SK-N-SH treated with all-trans-retinoic acid at 6 μM for 48 hours (cell line): ENCODE measurements at regions not wholly inside any gene's neighbourhood (a gene's known extent, or its start where the extent isn't known, plus 50 kb on each side); places are given as distances from the start of the nearest gene placed in this dataset.

Source experiments
- ATAC-seq: fragments of 200-7000 bp; cut with Tn5 transposase; 3 replicates; pipeline ENCODE4 v1.9.1; 2020; ENCODE audit warnings: mild to moderate bottlenecking, moderate library complexity
- ARNTL ChIP-seq: fragments of 450-650 bp; formaldehyde crosslinking; IDR thresholded peaks from 2 replicates; pipeline ENCODE4 v1.5.0; 2020; ENCODE audit warnings: low read depth, mild to moderate bottlenecking, moderate library complexity, borderline replicate concordance
- BACH2 ChIP-seq: fragments of 250-450 bp; sonication (Bioruptor Pico); IDR thresholded peaks from 2 replicates; pipeline ENCODE4 v1.9.0; 2021; ENCODE audit warnings: mild to moderate bottlenecking, borderline replicate concordance
- CSDC2 ChIP-seq: fragments of 250-450 bp; sonication (Bioruptor Pico); IDR thresholded peaks from 2 replicates; pipeline ENCODE4 v1.5.0; 2020; ENCODE audit warnings: mild to moderate bottlenecking, moderate library complexity
- ESRRG ChIP-seq: fragments of 250-450 bp; sonication (Bioruptor Pico); IDR thresholded peaks from 2 replicates; pipeline ENCODE4 v1.6.1; 2021; ENCODE audit warnings: mild to moderate bottlenecking
- GLIS3 ChIP-seq: fragments of 250-450 bp; sonication (Bioruptor Pico); IDR thresholded peaks from 2 replicates; pipeline ENCODE4 v1.5.0; 2020; ENCODE audit warnings: mild to moderate bottlenecking, moderate library complexity
- ISL1 ChIP-seq: fragments of 250-450 bp; sonication (Bioruptor Pico); IDR thresholded peaks from 2 replicates; pipeline ENCODE4 v2.1.2; 2022; ENCODE audit warnings: mild to moderate bottlenecking, moderate library complexity
- OSR1 ChIP-seq: fragments of 250-450 bp; sonication (Bioruptor Pico); IDR thresholded peaks from 2 replicates; pipeline ENCODE4 v1.8.0; 2022; ENCODE audit warnings: moderate library complexity, mild to moderate bottlenecking, inconsistent platforms
- PPARA ChIP-seq: fragments of 250-450 bp; sonication (Bioruptor Pico); IDR thresholded peaks from 2 replicates; pipeline ENCODE4 v1.5.0; 2020; ENCODE audit warnings: mild to moderate bottlenecking, borderline replicate concordance
- RARB ChIP-seq: fragments of 250-450 bp; sonication (Bioruptor Pico); IDR thresholded peaks from 2 replicates; pipeline ENCODE4 v1.8.0; 2021; ENCODE audit warnings: mild to moderate bottlenecking, moderate library complexity
- SNAI2 ChIP-seq: fragments of 250-450 bp; sonication (Bioruptor Pico); IDR thresholded peaks from 2 replicates; pipeline ENCODE4 v1.5.0; 2020; ENCODE audit warnings: mild to moderate bottlenecking, moderate library complexity
- TCF4 ChIP-seq: fragments of 250-450 bp; sonication (Bioruptor Pico); IDR thresholded peaks from 2 replicates; pipeline ENCODE4 v1.8.0; 2021; ENCODE audit warnings: mild to moderate bottlenecking, moderate library complexity, borderline replicate concordance
- TOX ChIP-seq: fragments of 250-450 bp; sonication (Bioruptor Pico); IDR thresholded peaks from 2 replicates; pipeline ENCODE4 v1.8.0; 2021; ENCODE audit warnings: mild to moderate bottlenecking, moderate library complexity, borderline replicate concordance
- ZFP3 ChIP-seq: fragments of 250-450 bp; sonication (Bioruptor Pico); IDR thresholded peaks from 2 replicates; pipeline ENCODE4 v1.5.0; 2020; ENCODE audit warnings: mild to moderate bottlenecking, moderate library complexity
- ZFP30 ChIP-seq: fragments of 450-650 bp; formaldehyde crosslinking; IDR thresholded peaks from 2 replicates; pipeline ENCODE4 v1.5.0; 2022; ENCODE audit warnings: mild to moderate bottlenecking, moderate library complexity
- ZNF565 ChIP-seq: fragments of 450-650 bp; formaldehyde crosslinking; conservative IDR thresholded peaks from 2 replicates; pipeline ENCODE4 v1.5.0; 2020; ENCODE audit warnings: low read depth, mild to moderate bottlenecking, moderate library complexity
- ZNF70 ChIP-seq: fragments of 450-650 bp; formaldehyde crosslinking; IDR thresholded peaks from 2 replicates; pipeline ENCODE4 v1.5.0; 2020; ENCODE audit warnings: mild to moderate bottlenecking, moderate library complexity
- ZNF8 ChIP-seq: fragments of 450-650 bp; formaldehyde crosslinking; IDR thresholded peaks from 2 replicates; pipeline ENCODE4 v1.5.0; 2020; ENCODE audit warnings: mild to moderate bottlenecking, moderate library complexity
- TF ChIP-seq, protein P1 (sequence below): fragments of 250-450 bp; sonication (Bioruptor Pico); IDR thresholded peaks from 2 replicates; pipeline ENCODE4 v1.8.0; 2021; ENCODE audit warnings: low read depth, mild to moderate bottlenecking, moderate library complexity, borderline replicate concordance
- TF ChIP-seq, protein P2 (sequence below): fragments of 250-450 bp; sonication (Bioruptor Pico); IDR thresholded peaks from 2 replicates; pipeline ENCODE4 v1.5.1; 2020; ENCODE audit warnings: low read depth, mild to moderate bottlenecking, moderate library complexity
- TF ChIP-seq, protein P3 (sequence below): fragments of 250-450 bp; sonication (Bioruptor Pico); IDR thresholded peaks from 2 replicates; pipeline ENCODE4 v1.5.1; 2021; ENCODE audit warnings: mild to moderate bottlenecking, moderate library complexity
- TF ChIP-seq, protein P4 (sequence below): fragments of 250-450 bp; sonication (Bioruptor Pico); IDR thresholded peaks from 2 replicates; pipeline ENCODE4 v1.5.0; 2020; ENCODE audit warnings: mild to moderate bottlenecking, moderate library complexity

DNA sequence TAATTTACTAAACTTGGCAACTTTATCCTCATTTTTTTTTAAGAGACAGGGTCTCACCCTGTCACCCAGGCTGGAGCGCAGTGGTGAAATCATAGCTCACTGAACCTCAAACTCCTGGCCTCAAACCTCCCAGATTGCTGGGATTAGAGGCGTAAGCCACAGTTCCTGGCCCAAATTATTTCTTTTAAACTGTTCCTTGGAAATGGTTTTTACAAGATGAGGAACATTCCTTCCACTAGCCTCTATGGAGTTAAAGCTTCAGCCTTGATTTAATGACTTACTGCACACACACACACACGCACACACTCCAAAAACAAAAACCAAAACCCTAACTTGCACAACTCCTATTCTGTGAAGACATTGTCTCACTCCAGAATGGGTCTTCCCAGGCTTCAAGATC, 77.2 kb upstream of the TARS1 start:
- ATAC-seq, result no peak
- TF ChIP-seq SNAI2 (no peak), ISL1 (CRISPR knock-in tag) (no peak), ZNF8 (CRISPR knock-in tag) (no peak), CSDC2 (CRISPR knock-in tag) (no peak), BACH2 (no peak), ESRRG (CRISPR knock-in tag) (no peak), ARNTL (CRISPR knock-in tag) (no peak), GLIS3 (CRISPR knock-in tag) (no peak)
- TF ChIP-seq, protein P1, sequence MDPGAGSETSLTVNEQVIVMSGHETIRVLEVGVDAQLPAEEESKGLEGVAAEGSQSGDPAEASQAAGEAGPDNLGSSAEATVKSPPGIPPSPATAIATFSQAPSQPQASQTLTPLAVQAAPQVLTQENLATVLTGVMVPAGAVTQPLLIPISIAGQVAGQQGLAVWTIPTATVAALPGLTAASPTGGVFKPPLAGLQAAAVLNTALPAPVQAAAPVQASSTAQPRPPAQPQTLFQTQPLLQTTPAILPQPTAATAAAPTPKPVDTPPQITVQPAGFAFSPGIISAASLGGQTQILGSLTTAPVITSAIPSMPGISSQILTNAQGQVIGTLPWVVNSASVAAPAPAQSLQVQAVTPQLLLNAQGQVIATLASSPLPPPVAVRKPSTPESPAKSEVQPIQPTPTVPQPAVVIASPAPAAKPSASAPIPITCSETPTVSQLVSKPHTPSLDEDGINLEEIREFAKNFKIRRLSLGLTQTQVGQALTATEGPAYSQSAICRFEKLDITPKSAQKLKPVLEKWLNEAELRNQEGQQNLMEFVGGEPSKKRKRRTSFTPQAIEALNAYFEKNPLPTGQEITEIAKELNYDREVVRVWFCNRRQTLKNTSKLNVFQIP (CRISPR knock-in tag), result no peak

DNA sequence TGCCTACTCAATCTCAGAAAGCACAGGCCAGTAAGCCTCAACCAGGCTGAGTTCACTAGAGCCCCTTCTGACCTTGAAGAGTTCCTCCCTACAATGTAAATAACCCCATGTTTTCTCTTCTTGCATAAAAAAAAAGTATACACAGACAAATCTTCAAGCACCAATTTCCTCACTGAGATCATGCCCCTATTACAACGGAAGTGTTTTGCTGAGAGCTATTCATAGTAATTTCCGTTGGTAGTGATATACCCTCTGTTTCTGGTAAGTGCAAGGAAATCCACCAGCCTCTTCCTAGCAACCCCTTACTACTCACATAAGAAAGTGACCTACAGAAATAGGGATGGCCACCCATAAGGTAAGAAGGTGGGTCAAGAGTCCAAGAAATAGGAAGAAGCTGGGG, 76.4 kb upstream of the TARS1 start:
- no peak for ATAC-seq

DNA sequence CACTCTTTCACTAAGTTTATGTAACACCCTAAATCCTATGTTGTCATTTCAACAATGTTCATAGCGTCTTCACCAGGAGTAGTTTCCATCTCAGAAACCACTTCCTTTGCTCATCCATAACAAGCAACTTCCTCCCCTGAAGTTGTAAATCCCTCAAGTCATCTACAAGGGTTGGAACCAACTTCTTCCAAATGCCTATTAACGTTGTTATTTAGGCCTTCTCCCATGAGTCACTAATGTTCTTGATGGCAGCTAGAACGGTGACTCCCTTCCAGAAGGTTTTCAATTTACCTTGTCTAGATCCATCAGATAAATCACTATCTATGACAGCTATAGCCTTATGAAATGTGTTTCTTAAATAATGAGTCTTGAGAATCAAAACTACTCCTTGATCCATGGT, 73.3 kb upstream of the TARS1 start:
- TF ChIP-seq, protein P2, sequence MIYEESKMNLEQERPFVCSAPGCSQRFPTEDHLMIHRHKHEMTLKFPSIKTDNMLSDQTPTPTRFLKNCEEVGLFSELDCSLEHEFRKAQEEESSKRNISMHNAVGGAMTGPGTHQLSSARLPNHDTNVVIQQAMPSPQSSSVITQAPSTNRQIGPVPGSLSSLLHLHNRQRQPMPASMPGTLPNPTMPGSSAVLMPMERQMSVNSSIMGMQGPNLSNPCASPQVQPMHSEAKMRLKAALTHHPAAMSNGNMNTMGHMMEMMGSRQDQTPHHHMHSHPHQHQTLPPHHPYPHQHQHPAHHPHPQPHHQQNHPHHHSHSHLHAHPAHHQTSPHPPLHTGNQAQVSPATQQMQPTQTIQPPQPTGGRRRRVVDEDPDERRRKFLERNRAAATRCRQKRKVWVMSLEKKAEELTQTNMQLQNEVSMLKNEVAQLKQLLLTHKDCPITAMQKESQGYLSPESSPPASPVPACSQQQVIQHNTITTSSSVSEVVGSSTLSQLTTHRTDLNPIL, result no peak
- no peak for TF ChIP-seq PPARA
- no peak for TF ChIP-seq GLIS3 (CRISPR knock-in tag)
- TF ChIP-seq, protein P3, sequence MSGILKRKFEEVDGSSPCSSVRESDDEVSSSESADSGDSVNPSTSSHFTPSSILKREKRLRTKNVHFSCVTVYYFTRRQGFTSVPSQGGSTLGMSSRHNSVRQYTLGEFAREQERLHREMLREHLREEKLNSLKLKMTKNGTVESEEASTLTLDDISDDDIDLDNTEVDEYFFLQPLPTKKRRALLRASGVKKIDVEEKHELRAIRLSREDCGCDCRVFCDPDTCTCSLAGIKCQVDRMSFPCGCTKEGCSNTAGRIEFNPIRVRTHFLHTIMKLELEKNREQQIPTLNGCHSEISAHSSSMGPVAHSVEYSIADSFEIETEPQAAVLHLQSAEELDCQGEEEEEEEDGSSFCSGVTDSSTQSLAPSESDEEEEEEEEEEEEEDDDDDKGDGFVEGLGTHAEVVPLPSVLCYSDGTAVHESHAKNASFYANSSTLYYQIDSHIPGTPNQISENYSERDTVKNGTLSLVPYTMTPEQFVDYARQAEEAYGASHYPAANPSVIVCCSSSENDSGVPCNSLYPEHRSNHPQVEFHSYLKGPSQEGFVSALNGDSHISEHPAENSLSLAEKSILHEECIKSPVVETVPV (CRISPR knock-in tag), result no peak
- TF ChIP-seq, protein P1 (CRISPR knock-in tag), result no peak
- TF ChIP-seq ISL1 (CRISPR knock-in tag), result no peak
- TF ChIP-seq RARB (CRISPR knock-in tag), result no peak
- TF ChIP-seq ZNF8 (CRISPR knock-in tag), result no peak
- TF ChIP-seq TCF4, result no peak
- no peak for TF ChIP-seq CSDC2 (CRISPR knock-in tag)
- ATAC-seq, result no peak

More for the DNA sequence above, 76.4 kb upstream of the TARS1 start:
- no peak for TF ChIP-seq ZFP30 (CRISPR knock-in tag)
- no peak for TF ChIP-seq TCF4
- no peak for TF ChIP-seq OSR1
- TF ChIP-seq, protein P3 (CRISPR knock-in tag), result no peak
- TF ChIP-seq SNAI2, result no peak
- no peak for TF ChIP-seq ZNF565 (CRISPR knock-in tag)
- no peak for TF ChIP-seq ARNTL (CRISPR knock-in tag)
- TF ChIP-seq ZFP3 (CRISPR knock-in tag), result no peak
- no peak for TF ChIP-seq ISL1 (CRISPR knock-in tag)
- TF ChIP-seq TOX (CRISPR knock-in tag), result no peak
- no peak for TF ChIP-seq RARB (CRISPR knock-in tag)
- TF ChIP-seq, protein P4, sequence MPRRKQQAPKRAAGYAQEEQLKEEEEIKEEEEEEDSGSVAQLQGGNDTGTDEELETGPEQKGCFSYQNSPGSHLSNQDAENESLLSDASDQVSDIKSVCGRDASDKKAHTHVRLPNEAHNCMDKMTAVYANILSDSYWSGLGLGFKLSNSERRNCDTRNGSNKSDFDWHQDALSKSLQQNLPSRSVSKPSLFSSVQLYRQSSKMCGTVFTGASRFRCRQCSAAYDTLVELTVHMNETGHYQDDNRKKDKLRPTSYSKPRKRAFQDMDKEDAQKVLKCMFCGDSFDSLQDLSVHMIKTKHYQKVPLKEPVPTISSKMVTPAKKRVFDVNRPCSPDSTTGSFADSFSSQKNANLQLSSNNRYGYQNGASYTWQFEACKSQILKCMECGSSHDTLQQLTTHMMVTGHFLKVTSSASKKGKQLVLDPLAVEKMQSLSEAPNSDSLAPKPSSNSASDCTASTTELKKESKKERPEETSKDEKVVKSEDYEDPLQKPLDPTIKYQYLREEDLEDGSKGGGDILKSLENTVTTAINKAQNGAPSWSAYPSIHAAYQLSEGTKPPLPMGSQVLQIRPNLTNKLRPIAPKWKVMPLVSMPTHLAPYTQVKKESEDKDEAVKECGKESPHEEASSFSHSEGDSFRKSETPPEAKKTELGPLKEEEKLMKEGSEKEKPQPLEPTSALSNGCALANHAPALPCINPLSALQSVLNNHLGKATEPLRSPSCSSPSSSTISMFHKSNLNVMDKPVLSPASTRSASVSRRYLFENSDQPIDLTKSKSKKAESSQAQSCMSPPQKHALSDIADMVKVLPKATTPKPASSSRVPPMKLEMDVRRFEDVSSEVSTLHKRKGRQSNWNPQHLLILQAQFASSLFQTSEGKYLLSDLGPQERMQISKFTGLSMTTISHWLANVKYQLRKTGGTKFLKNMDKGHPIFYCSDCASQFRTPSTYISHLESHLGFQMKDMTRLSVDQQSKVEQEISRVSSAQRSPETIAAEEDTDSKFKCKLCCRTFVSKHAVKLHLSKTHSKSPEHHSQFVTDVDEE, result no peak
- no peak for TF ChIP-seq ZNF70 (CRISPR knock-in tag)
